HFFc6 (cell line): ENCODE measurements at regions not wholly inside any gene's neighbourhood (a gene's known extent, or its start where the extent isn't known, plus 50 kb on each side); places are given as distances from the start of the nearest gene placed in this dataset.

Source experiments
- DNase-seq: peaks from one replicate; pipeline ENCODE4 v3.0.0-alpha.2; 2018
- H3K27ac Mint-ChIP-seq: 2 replicates; pipeline ENCODE4 v1.8.0; 2020; ENCODE audit warnings: mild to moderate bottlenecking, mixed read lengths
- H3K27me3 Mint-ChIP-seq: 2 replicates; pipeline ENCODE4 v1.8.0; 2021; ENCODE audit warnings: mild to moderate bottlenecking, moderate library complexity, mixed read lengths; ENCODE audit not compliant: insufficient read depth
- H3K36me3 Mint-ChIP-seq: 2 replicates; pipeline ENCODE4 v1.8.0; 2021; ENCODE audit warnings: low read depth, mixed read lengths
- H3K4me1 Mint-ChIP-seq: 2 replicates; pipeline ENCODE4 v1.8.0; 2020; ENCODE audit warnings: low read depth, mixed read lengths
- H3K4me3 Mint-ChIP-seq: 2 replicates; pipeline ENCODE4 v1.8.0; 2020; ENCODE audit warnings: mild to moderate bottlenecking, moderate library complexity, mixed read lengths
- H3K9me3 Mint-ChIP-seq: 2 replicates; pipeline ENCODE4 v1.8.0; 2020; ENCODE audit warnings: mild to moderate bottlenecking, mixed read lengths
- CTCF ChIP-seq: fragments of 200-600 bp; sonication (generic); IDR thresholded peaks from 2 replicates; pipeline ENCODE4 v1.5.0; 2021; ENCODE audit warnings: antibody characterized with exemption, mild to moderate bottlenecking

GRCh38 chr17:70498631-70499030 is 329.3 kb downstream of the KCNJ2 start:
- Mint-ChIP-seq H3K4me1 (no peaks in the 10 kb centered on the region), H3K4me3 (no peak overlapping the region), H3K27me3 (no peaks in the 10 kb centered on the region), H3K9me3 (peaks cover 18% of the 10 kb centered on the region), H3K36me3 (no peaks in the 10 kb centered on the region), H3K27ac (no peak overlapping the region)
- no peak for DNase-seq
- no peak for TF ChIP-seq CTCF

- Mint-ChIP-seq H3K27me3 (no peaks in the 10 kb centered on the region), H3K27ac (no peak overlapping the region), H3K4me1 (no peaks in the 10 kb centered on the region), H3K36me3 (no peaks in the 10 kb centered on the region), H3K4me3 (no peak overlapping the region), H3K9me3 (peaks cover 18% of the 10 kb centered on the region)
- TF ChIP-seq CTCF, result no peak
- DNase-seq, result no peak
Measured at GRCh38 chr17:70499067-70499786, 329.9 kb downstream of the KCNJ2 start.

- Mint-ChIP-seq H3K27me3 (no peaks in the 10 kb centered on the region), H3K36me3 (no peaks in the 10 kb centered on the region), H3K4me1 (no peaks in the 10 kb centered on the region), H3K4me3 (no peak overlapping the region), H3K9me3 (peaks cover 15% of the 10 kb centered on the region), H3K27ac (no peak overlapping the region)
- no peak for TF ChIP-seq CTCF
- DNase-seq, result no peak
Measured at GRCh38 chr17:70503449-70503848, 334.1 kb downstream of the KCNJ2 start.

- no peak overlapping the region for H3K27ac Mint-ChIP-seq
Measured at GRCh38 chr17:70510288-70510687, 341.0 kb downstream of the KCNJ2 start.

GRCh38 chr17:70517816-70518215 is 348.5 kb downstream of the KCNJ2 start:
- Mint-ChIP-seq H3K4me3 (no peak overlapping the region), H3K9me3 (peaks cover 28% of the 10 kb centered on the region), H3K36me3 (no peaks in the 10 kb centered on the region), H3K4me1 (no peaks in the 10 kb centered on the region), H3K27ac (no peak overlapping the region), H3K27me3 (no peaks in the 10 kb centered on the region)
- no peak for TF ChIP-seq CTCF
- DNase-seq, result no peak

More at GRCh38 chr17:70510288-70510687, 341.0 kb downstream of the KCNJ2 start:
- H3K4me1 Mint-ChIP-seq, result no peaks in the 10 kb centered on the region
- DNase-seq, result no peak
- no peak for TF ChIP-seq CTCF
- peaks cover 19% of the 10 kb centered on the region for H3K9me3 Mint-ChIP-seq
- H3K27me3 Mint-ChIP-seq, result no peaks in the 10 kb centered on the region
- no peak overlapping the region for H3K4me3 Mint-ChIP-seq
- no peaks in the 10 kb centered on the region for H3K36me3 Mint-ChIP-seq
